ENCODE measurements at regions not wholly inside any gene's neighbourhood (a gene's known extent, or its start where the extent isn't known, plus 50 kb on each side); places are given as distances from the start of the nearest gene placed in this dataset.

DNA sequence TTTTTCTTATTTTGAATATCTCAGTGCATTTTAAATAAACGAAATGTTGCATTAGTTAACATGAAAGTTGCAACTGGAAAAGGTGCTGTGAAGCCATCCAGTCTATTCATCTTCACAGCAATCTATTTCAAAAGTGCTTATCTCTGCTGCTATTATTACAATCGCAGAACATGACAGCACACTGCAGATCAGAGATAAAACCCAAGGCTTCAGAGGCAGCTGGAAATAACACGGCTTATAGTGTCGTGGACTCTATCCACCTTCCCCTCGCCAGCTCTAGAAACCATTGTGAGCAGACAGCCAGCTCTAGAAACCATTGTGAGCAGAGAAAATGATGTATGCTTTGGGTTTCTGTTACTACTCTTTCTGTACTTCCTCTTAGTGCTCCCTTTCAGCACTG, 1140.8 kb upstream of the CELF4 start:
- TF ChIP-seq EP300 (IDR thresholded peaks at IDR 0.05) (no peak), POLR2A (IDR thresholded peaks at IDR 0.05) (no peak), POLR2AphosphoS5 (IDR thresholded peaks at IDR 0.05) (no peak)
- TF ChIP-seq, protein P1, sequence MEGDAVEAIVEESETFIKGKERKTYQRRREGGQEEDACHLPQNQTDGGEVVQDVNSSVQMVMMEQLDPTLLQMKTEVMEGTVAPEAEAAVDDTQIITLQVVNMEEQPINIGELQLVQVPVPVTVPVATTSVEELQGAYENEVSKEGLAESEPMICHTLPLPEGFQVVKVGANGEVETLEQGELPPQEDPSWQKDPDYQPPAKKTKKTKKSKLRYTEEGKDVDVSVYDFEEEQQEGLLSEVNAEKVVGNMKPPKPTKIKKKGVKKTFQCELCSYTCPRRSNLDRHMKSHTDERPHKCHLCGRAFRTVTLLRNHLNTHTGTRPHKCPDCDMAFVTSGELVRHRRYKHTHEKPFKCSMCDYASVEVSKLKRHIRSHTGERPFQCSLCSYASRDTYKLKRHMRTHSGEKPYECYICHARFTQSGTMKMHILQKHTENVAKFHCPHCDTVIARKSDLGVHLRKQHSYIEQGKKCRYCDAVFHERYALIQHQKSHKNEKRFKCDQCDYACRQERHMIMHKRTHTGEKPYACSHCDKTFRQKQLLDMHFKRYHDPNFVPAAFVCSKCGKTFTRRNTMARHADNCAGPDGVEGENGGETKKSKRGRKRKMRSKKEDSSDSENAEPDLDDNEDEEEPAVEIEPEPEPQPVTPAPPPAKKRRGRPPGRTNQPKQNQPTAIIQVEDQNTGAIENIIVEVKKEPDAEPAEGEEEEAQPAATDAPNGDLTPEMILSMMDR (IDR thresholded peaks at IDR 0.05) = no peak
- ATAC-seq (ENCODE audit: low FRiP score in 2 of 2) = no peak
- WGBS, 2 donors = 46 to 52% methylated on average over 5 of the region's 5 CpGs

DNA sequence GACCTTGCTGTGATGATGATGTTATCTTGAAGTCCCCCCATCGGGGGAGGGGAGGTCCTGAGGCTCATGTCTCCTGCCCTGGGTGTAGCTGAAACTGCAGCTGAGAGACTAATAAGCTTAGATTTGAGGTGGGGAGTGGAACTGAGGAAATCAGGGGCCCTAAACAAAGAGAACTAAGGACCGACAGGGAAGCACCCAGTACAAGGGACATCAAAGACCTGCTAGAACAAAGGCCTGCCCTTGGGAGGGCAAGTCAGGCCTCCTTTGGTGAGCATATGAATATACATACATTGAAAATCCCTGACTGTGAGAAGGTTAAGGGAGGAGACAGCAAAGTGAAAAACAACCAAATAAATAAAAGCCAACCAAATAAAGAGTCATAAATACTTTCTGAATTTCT, 1132.5 kb upstream of the CELF4 start:
- Histone ChIP-seq H3K27me3 (no peaks in the 10 kb centered on the region), H3K27ac (no peak overlapping the region), H3K36me3 (no peaks in the 10 kb centered on the region), H3K9me3 (no peaks in the 10 kb centered on the region), H3K4me3 (no peak overlapping the region), H3K4me1 (no peaks in the 10 kb centered on the region)
- WGBS, 2 donors = 58 to 62% methylated on average over 2 of the region's 2 CpGs
- no peak for ATAC-seq (ENCODE audit: low FRiP score in 2 of 2)
- no peak for TF ChIP-seq POLR2A (IDR thresholded peaks at IDR 0.05)
- no peak for TF ChIP-seq POLR2AphosphoS5 (IDR thresholded peaks at IDR 0.05)
- TF ChIP-seq, protein P1 (IDR thresholded peaks at IDR 0.05) = no peak
- no peak for TF ChIP-seq EP300 (IDR thresholded peaks at IDR 0.05)
- no peak for DNase-seq

More for the DNA sequence above, 1140.8 kb upstream of the CELF4 start:
- no peak for DNase-seq
- H3K36me3 ChIP-seq = no peaks in the 10 kb centered on the region
- no peaks in the 10 kb centered on the region for H3K27me3 ChIP-seq
- no peak overlapping the region for H3K4me3 ChIP-seq
- H3K4me1 ChIP-seq = no peaks in the 10 kb centered on the region
- no peak overlapping the region for H3K27ac ChIP-seq
- no peaks in the 10 kb centered on the region for H3K9me3 ChIP-seq

DNA sequence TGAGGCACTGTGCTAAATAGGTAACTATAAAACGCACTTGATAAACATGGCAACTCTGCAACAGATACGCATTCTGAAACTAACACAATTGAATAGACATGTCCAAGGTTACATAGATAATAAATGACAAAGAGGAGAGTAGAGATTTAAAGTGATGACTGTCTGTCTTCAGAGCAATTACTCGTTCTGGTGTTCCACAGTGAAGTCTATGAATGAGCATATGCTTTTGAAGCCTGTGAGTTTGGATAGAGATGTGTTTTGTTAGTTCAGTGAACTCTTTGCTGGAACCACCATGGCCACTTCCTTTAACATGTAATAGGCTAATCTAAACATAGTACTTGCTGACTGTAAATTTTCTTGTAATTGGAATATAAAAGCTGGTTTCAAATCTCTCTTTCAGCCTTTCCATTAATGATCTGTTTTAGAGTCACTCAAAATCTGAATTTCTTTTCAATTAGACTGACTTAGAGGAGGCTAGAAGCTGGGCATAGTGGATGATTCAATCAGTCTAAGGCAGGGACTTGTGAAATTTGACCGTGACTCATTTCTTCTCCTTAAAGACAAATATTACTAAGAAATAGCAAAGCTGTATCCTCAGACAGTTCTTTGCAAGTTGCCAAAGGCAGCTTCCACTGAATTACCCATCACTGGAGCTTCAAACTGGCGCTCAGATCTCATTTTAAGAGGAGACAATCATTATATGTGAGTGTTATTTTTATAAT, 1130.1 kb upstream of the CELF4 start:
- no peak overlapping the region for H3K27ac ChIP-seq
- WGBS, 2 donors = 81% methylated on average over 5 of the region's 5 CpGs
- no peak for ATAC-seq (ENCODE audit: low FRiP score in 2 of 2)
- no peak for TF ChIP-seq EP300 (IDR thresholded peaks at IDR 0.05)
- no peak for TF ChIP-seq POLR2AphosphoS5 (IDR thresholded peaks at IDR 0.05)
- TF ChIP-seq, protein P1 (IDR thresholded peaks at IDR 0.05) = no peak
- H3K27me3 ChIP-seq = no peaks in the 10 kb centered on the region
- no peak for DNase-seq
- no peak overlapping the region for H3K4me3 ChIP-seq
- no peaks in the 10 kb centered on the region for H3K36me3 ChIP-seq
- H3K9me3 ChIP-seq = no peaks in the 10 kb centered on the region
- no peaks in the 10 kb centered on the region for H3K4me1 ChIP-seq

DNA sequence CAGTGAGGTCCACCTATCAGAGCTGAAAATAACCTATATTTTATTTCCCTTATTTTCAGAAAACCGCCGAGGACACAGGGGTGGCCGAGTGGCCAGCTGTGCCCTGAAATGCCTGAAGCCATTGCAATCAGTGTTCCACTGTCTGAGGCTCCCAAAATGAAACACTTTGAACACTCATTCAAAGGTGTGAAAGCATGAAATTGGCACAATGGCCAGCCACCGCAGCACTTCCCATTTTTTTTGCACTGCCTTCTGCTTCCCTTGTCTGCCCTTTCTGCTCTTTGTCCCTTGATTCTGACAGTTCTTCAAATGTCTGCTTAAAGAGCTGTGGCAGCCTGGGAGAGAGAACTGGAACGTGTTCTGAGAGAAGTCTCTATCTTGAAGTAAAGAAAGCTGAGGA, 1127.5 kb upstream of the CELF4 start:
- TF ChIP-seq POLR2AphosphoS5 (IDR thresholded peaks at IDR 0.05) (no peak), EP300 (IDR thresholded peaks at IDR 0.05) (no peak), POLR2A (IDR thresholded peaks at IDR 0.05) (no peak)
- TF ChIP-seq, protein P1 (IDR thresholded peaks at IDR 0.05) = no peak
- H3K27ac ChIP-seq = no peak overlapping the region
- DNase-seq (no peak), ATAC-seq (ENCODE audit: low FRiP score in 2 of 2) (no peak)
- no peaks in the 10 kb centered on the region for H3K9me3 ChIP-seq
- WGBS, 2 donors = 62 to 66% methylated on average over 5 of the region's 5 CpGs
- no peaks in the 10 kb centered on the region for H3K27me3 ChIP-seq
- H3K4me1 ChIP-seq = no peaks in the 10 kb centered on the region
- H3K4me3 ChIP-seq = no peak overlapping the region
- H3K36me3 ChIP-seq = no peaks in the 10 kb centered on the region

DNA sequence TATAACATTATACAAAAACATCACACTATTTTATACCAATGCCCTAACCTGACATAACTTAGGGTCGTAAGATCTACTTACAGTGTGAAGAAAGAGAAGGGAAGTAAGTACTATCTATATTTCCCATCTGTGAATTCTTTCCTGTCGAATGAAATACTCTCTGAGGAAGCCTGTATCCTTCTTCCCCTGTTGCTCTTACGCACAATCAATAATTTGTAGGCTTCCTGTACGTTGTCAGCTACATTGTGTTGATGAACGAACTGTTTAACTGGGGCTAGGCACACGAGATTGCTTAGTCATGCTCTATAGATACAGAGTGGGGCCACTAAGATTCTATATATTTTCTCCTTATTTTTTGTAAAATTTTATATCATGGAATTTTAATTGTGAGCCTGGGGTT, 1125.0 kb upstream of the CELF4 start:
- H3K27me3 ChIP-seq = no peaks in the 10 kb centered on the region
- H3K4me1 ChIP-seq = no peaks in the 10 kb centered on the region
- no peak for DNase-seq
- H3K4me3 ChIP-seq = no peak overlapping the region
- TF ChIP-seq EP300 (IDR thresholded peaks at IDR 0.05) = no peak
- TF ChIP-seq, protein P1 (IDR thresholded peaks at IDR 0.05) = no peak
- no peak overlapping the region for H3K27ac ChIP-seq
- H3K36me3 ChIP-seq = no peaks in the 10 kb centered on the region
- ATAC-seq (ENCODE audit: low FRiP score in 2 of 2) = no peak
- 25 to 28% methylated on average over 6 of the region's 6 CpGs for WGBS, 2 donors
- no peaks in the 10 kb centered on the region for H3K9me3 ChIP-seq
